ENCODE measurements at regions not wholly inside any gene's neighbourhood (a gene's known extent, or its start where the extent isn't known, plus 50 kb on each side); places are given as distances from the start of the nearest gene placed in this dataset.

- H3K27ac ChIP-seq, result no peak overlapping the region
- 85 to 87% methylated on average over 4 of the region's 4 CpGs for WGBS, 2 donors
- no peak for DNase-seq
- intact Hi-C loops (cut with DNase I), result no loop called here
- TF ChIP-seq POLR2A (IDR thresholded peaks at IDR 0.05), result no peak
- no peak for TF ChIP-seq CTCF (IDR thresholded peaks at IDR 0.05)
- no peaks in the 10 kb centered on the region for H3K9me3 ChIP-seq
- H3K27me3 ChIP-seq, result no peaks in the 10 kb centered on the region
- H3K4me3 ChIP-seq (replicated peaks in 1 of 3), result no peak overlapping the region
- no peaks in the 10 kb centered on the region for H3K36me3 ChIP-seq
- no peaks in the 10 kb centered on the region for H3K4me1 ChIP-seq
Observed at GRCh38 chr4:129371065-129371464, 275.1 kb downstream of the C4orf33 start.

- no peaks in the 10 kb centered on the region for H3K4me1 ChIP-seq
- intact Hi-C loops (cut with DNase I), result no loop called here
- no peak for TF ChIP-seq POLR2A (IDR thresholded peaks at IDR 0.05)
- TF ChIP-seq CTCF (IDR thresholded peaks at IDR 0.05), result no peak
- H3K9me3 ChIP-seq, result no peaks in the 10 kb centered on the region
- 76 to 83% methylated on average over 3 of the region's 3 CpGs for WGBS, 2 donors
- no peaks in the 10 kb centered on the region for H3K27me3 ChIP-seq
- H3K36me3 ChIP-seq, result no peaks in the 10 kb centered on the region
- H3K27ac ChIP-seq, result no peak overlapping the region
- no peak overlapping the region for H3K4me3 ChIP-seq (replicated peaks in 1 of 3)
- DNase-seq, result no peak
Observed at GRCh38 chr4:129371926-129372325, 276.0 kb downstream of the C4orf33 start.

GRCh38 chr4:129377131-129377845 is 281.3 kb downstream of the C4orf33 start:
- Histone ChIP-seq H3K36me3 (no peaks in the 10 kb centered on the region), H3K27me3 (no peaks in the 10 kb centered on the region), H3K4me1 (no peaks in the 10 kb centered on the region), H3K27ac (no peak overlapping the region), H3K9me3 (no peaks in the 10 kb centered on the region), H3K4me3 (replicated peaks in 1 of 3) (no peak overlapping the region)
- WGBS, 2 donors, result 51 to 52% methylated on average over 4 of the region's 4 CpGs
- intact Hi-C loops (cut with DNase I), result no loop called here
- DNase-seq, result no peak
- no peak for TF ChIP-seq CTCF (IDR thresholded peaks at IDR 0.05)

- H3K27me3 ChIP-seq, result no peaks in the 10 kb centered on the region
- intact Hi-C loops (cut with DNase I), result no loop called here
- H3K27ac ChIP-seq, result no peak overlapping the region
- H3K4me3 ChIP-seq (replicated peaks in 1 of 3), result no peak overlapping the region
- 35 to 41% methylated on average over 3 of the region's 3 CpGs for WGBS, 2 donors
- no peaks in the 10 kb centered on the region for H3K4me1 ChIP-seq
- no peaks in the 10 kb centered on the region for H3K36me3 ChIP-seq
- TF ChIP-seq CTCF (IDR thresholded peaks at IDR 0.05), result no peak
- no peak for TF ChIP-seq POLR2A (IDR thresholded peaks at IDR 0.05)
- DNase-seq, result no peak
- H3K9me3 ChIP-seq, result no peaks in the 10 kb centered on the region
Observed at GRCh38 chr4:129378364-129378763, 282.4 kb downstream of the C4orf33 start.

GRCh38 chr4:129379429-129379828 is 283.5 kb downstream of the C4orf33 start:
- no peaks in the 10 kb centered on the region for H3K9me3 ChIP-seq
- 88% methylated on average over 2 of the region's 2 CpGs for WGBS, 2 donors
- no peaks in the 10 kb centered on the region for H3K4me1 ChIP-seq

More at GRCh38 chr4:129379429-129379828, 283.5 kb downstream of the C4orf33 start:
- H3K4me3 ChIP-seq (replicated peaks in 1 of 3), result no peak overlapping the region
- intact Hi-C loops (cut with DNase I), result no loop called here
- DNase-seq, result no peak
- no peak overlapping the region for H3K27ac ChIP-seq
- TF ChIP-seq POLR2A (IDR thresholded peaks at IDR 0.05) (no peak), CTCF (IDR thresholded peaks at IDR 0.05) (no peak)
- H3K36me3 ChIP-seq, result no peaks in the 10 kb centered on the region
- no peaks in the 10 kb centered on the region for H3K27me3 ChIP-seq
